Prostate gland (tissue), 2 donors: ENCODE measurements at regions not wholly inside any gene's neighbourhood (a gene's known extent, or its start where the extent isn't known, plus 50 kb on each side); places are given as distances from the start of the nearest gene placed in this dataset.

Experiments
- DNase-seq: peaks from one replicate; pipeline ENCODE4 v3.0.0-alpha.2; 2019; ENCODE audit warnings: low spot score
- H3K27ac ChIP-seq, 2 donors: fragments of 200-600 bp; sonication (generic); 2 replicates each; pipeline ENCODE4 v1.5.1; 2017 to 2019
- H3K27me3 ChIP-seq: fragments of 200-600 bp; sonication (generic); replicated peaks from 2 replicates; pipeline ENCODE4 v1.5.1; 2019; ENCODE audit not compliant: insufficient read depth
- H3K36me3 ChIP-seq, 2 donors: fragments of 200-600 bp; sonication (generic); 1 replicate in 1 of 2; 2 replicates in 1 of 2; pipeline versions ENCODE4 v1.5.1 to v1.8.1; 2017 to 2019
- H3K4me1 ChIP-seq: fragments of 200-600 bp; sonication (generic); replicated peaks from 2 replicates; pipeline ENCODE4 v1.5.1; 2019
- H3K4me3 ChIP-seq, 2 donors: fragments of 200-600 bp; sonication (generic); 2 replicates each; pipeline ENCODE4 v1.5.1; 2017 to 2019
- H3K9me3 ChIP-seq: fragments of 200-600 bp; sonication (generic); 2 replicates; pipeline ENCODE4 v1.5.1; 2017
- POLR2A ChIP-seq: fragments of 450-650 bp; IDR thresholded peaks from one replicate; pipeline ENCODE4 v1.6.1; 2016; ENCODE audit warnings: antibody characterized with exemption, mild to moderate bottlenecking
- POLR2AphosphoS5 ChIP-seq: sonication (generic); formaldehyde crosslinking; IDR thresholded peaks from one replicate; pipeline ENCODE4 v1.6.1; 2017; ENCODE audit warnings: antibody characterized with exemption
- WGBS: methylation state at CpG from one replicate; pipeline ENCODE4 v1.1.5; 2018; 5-methylcytosine and 5-hydroxymethylcytosine counted together
- intact Hi-C: fragments of 100-400 bp; cut with DNase I; formaldehyde crosslinking; loops from one replicate; pipeline ENCODE4 v1.14.2; 2022
- TF ChIP-seq, protein P1 (sequence below), 4 experiments: fragments of 200-600 bp in 2 of 4; fragments of 450-650 bp in 2 of 4; sonication (generic) in 2 of 4; IDR thresholded peaks; 1 replicate in 3 of 4; 2 replicates in 1 of 4; pipeline ENCODE4 v1.5.1; 2016 to 2019; ENCODE audit warnings: antibody characterized with exemption in 4 of 4, mild to moderate bottlenecking in 2 of 4, moderate library complexity in 2 of 4

DNA sequence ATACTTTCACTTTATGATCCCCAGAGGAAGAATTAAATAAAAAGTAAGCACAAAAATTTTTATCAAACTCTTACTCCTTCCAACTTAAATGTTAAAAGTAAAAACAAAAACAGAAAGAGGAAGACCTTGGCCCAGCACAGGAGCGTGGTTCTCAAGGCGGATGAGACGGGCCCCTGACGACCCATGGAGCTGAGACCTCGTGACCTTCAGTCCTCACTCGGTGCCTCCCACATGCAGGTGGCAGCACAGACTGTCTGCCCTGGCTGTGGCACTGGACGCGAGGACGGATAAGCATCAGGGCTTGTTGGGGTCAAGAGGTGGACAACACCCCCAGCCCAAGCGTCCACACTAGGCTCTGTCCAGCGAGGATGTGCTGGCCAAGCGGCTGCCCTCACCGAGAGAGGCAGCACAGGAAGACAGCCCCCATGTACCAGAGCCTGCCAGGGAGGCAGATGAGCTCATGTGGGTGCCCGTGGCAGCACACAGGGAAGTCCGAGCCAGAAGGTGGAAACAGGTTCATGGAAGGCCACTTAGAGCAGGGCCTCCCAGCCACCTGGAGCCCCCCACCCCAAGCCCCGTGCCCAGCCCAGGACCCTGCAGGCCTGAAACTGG, 1389.8 kb downstream of the TBC1D22A start:
- TF ChIP-seq POLR2AphosphoS5: no peak
- TF ChIP-seq, protein P1, sequence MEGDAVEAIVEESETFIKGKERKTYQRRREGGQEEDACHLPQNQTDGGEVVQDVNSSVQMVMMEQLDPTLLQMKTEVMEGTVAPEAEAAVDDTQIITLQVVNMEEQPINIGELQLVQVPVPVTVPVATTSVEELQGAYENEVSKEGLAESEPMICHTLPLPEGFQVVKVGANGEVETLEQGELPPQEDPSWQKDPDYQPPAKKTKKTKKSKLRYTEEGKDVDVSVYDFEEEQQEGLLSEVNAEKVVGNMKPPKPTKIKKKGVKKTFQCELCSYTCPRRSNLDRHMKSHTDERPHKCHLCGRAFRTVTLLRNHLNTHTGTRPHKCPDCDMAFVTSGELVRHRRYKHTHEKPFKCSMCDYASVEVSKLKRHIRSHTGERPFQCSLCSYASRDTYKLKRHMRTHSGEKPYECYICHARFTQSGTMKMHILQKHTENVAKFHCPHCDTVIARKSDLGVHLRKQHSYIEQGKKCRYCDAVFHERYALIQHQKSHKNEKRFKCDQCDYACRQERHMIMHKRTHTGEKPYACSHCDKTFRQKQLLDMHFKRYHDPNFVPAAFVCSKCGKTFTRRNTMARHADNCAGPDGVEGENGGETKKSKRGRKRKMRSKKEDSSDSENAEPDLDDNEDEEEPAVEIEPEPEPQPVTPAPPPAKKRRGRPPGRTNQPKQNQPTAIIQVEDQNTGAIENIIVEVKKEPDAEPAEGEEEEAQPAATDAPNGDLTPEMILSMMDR (IDR thresholded peaks at IDR 0.05): no peak
- TF ChIP-seq POLR2A: no peak
- no peaks in the 10 kb centered on the region for H3K9me3 ChIP-seq
- no peak overlapping the region for H3K27ac ChIP-seq
- 58% methylated on average over 16 of the region's 16 CpGs for WGBS
- intact Hi-C loops: no loop called here
- no peaks in the 10 kb centered on the region for H3K4me1 ChIP-seq
- no peaks in the 10 kb centered on the region for H3K27me3 ChIP-seq
- DNase-seq: no peak
- no peak overlapping the region for H3K4me3 ChIP-seq
- no peaks in the 10 kb centered on the region for H3K36me3 ChIP-seq

- Histone ChIP-seq H3K9me3 (no peaks in the 10 kb centered on the region), H3K27me3 (no peaks in the 10 kb centered on the region), H3K27ac (no peak overlapping the region), H3K36me3 (no peaks in the 10 kb centered on the region), H3K4me1 (no peaks in the 10 kb centered on the region), H3K4me3 (no peak overlapping the region)
- 79% methylated on average over 9 of the region's 9 CpGs for WGBS
- DNase-seq: no peak
- TF ChIP-seq, protein P1 (IDR thresholded peaks at IDR 0.05): no peak
- TF ChIP-seq POLR2AphosphoS5: no peak
- TF ChIP-seq POLR2A: no peak
- intact Hi-C loops: no loop called here
These were observed 1389.2 kb downstream of the TBC1D22A start for GRCh38 chr22:48151641-48152040.

GRCh38 chr22:48147831-48148230, 1385.4 kb downstream of the TBC1D22A start:
- H3K4me3 ChIP-seq: no peak overlapping the region
- TF ChIP-seq POLR2A: no peak
- no peak for TF ChIP-seq POLR2AphosphoS5
- TF ChIP-seq, protein P1 (IDR thresholded peaks at IDR 0.05): no peak
- no peaks in the 10 kb centered on the region for H3K36me3 ChIP-seq
- no peak for DNase-seq
- intact Hi-C loops: no loop called here
- peaks cover 11% of the 10 kb centered on the region for H3K27me3 ChIP-seq
- WGBS: 72% methylated on average over 9 of the region's 9 CpGs
- H3K9me3 ChIP-seq: no peaks in the 10 kb centered on the region
- H3K27ac ChIP-seq: no peak overlapping the region
- no peaks in the 10 kb centered on the region for H3K4me1 ChIP-seq

DNA sequence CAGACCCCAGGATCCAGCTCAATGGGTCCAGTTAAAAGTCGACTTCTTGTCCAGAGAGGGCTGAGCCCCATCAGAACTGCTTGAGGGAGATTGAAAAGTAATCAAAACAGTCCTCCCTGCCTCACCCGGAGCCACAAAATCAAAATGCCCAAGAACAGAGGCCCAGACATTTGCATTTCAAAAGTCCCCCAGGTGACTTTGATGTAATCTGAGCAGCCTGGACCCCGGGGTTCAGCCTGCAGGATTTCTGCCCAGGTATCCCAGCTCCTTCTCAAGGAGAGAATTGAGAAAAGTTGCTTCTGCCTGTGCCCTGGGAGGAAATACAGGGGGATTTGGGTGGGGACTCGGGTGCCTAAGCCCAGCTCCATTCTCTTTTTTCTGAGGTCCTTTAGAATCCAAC, 1385.0 kb downstream of the TBC1D22A start:
- DNase-seq: no peak
- WGBS: 27% methylated on average over 4 of the region's 4 CpGs
- no peaks in the 10 kb centered on the region for H3K36me3 ChIP-seq
- no peak overlapping the region for H3K4me3 ChIP-seq
- H3K4me1 ChIP-seq: no peaks in the 10 kb centered on the region
- no peaks in the 10 kb centered on the region for H3K9me3 ChIP-seq
- intact Hi-C loops: no loop called here
- H3K27ac ChIP-seq: no peak overlapping the region
- TF ChIP-seq, protein P1 (IDR thresholded peaks at IDR 0.05): no peak
- TF ChIP-seq POLR2AphosphoS5: no peak
- TF ChIP-seq POLR2A: no peak
- H3K27me3 ChIP-seq: peaks cover 11% of the 10 kb centered on the region

- DNase-seq: no peak
- Histone ChIP-seq H3K27me3 (peaks cover 11% of the 10 kb centered on the region), H3K27ac (no peak overlapping the region), H3K4me3 (no peak overlapping the region), H3K36me3 (no peaks in the 10 kb centered on the region), H3K4me1 (no peaks in the 10 kb centered on the region), H3K9me3 (no peaks in the 10 kb centered on the region)
- TF ChIP-seq POLR2A (no peak), POLR2AphosphoS5 (no peak)
- intact Hi-C loops: no loop called here
- 62% methylated on average over 6 of the region's 6 CpGs for WGBS
These were observed 1384.0 kb downstream of the TBC1D22A start for GRCh38 chr22:48146426-48146825.
